ENCODE measurements at regions not wholly inside any gene's neighbourhood (a gene's known extent, or its start where the extent isn't known, plus 50 kb on each side); places are given as distances from the start of the nearest gene placed in this dataset.

DNA sequence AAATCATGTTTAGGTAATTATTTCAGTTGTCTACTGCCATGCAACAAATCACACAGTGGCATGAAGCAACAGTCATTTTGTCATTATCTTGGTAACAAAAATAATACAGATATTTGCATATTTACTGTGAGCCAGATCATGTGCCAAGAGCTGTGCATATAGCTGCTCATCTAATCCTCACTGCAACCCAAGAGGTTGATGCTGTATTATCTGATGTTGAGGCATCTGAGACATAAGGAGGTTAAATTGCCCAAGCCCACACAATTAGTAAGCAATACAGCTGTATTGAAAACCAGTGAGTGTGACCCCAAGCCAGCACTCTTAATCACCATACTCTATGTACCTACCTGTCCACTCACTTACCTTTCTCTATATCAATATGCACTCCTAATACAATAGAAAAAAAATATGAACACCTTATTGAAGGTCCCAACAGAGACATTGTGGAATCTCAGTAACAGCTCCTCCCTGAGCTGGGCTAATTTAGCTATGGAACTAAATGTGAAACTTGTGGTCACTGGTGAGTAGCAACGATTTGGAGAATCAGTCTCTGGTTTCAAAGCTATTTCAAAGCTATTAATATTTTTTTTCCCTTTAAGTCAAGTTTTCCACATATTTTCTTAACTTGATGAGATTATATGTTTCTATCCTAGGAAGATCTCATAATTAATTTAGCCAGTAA, 185.2 kb downstream of the KLF12 start:
- no peak for TF ChIP-seq POLR2A (IDR thresholded peaks at IDR 0.05)
- TF ChIP-seq, protein P1, sequence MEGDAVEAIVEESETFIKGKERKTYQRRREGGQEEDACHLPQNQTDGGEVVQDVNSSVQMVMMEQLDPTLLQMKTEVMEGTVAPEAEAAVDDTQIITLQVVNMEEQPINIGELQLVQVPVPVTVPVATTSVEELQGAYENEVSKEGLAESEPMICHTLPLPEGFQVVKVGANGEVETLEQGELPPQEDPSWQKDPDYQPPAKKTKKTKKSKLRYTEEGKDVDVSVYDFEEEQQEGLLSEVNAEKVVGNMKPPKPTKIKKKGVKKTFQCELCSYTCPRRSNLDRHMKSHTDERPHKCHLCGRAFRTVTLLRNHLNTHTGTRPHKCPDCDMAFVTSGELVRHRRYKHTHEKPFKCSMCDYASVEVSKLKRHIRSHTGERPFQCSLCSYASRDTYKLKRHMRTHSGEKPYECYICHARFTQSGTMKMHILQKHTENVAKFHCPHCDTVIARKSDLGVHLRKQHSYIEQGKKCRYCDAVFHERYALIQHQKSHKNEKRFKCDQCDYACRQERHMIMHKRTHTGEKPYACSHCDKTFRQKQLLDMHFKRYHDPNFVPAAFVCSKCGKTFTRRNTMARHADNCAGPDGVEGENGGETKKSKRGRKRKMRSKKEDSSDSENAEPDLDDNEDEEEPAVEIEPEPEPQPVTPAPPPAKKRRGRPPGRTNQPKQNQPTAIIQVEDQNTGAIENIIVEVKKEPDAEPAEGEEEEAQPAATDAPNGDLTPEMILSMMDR (IDR thresholded peaks at IDR 0.05), result no peak
